PFSK-1 (cell line): ENCODE measurements at regions not wholly inside any gene's neighbourhood (a gene's known extent, or its start where the extent isn't known, plus 50 kb on each side); places are given as distances from the start of the nearest gene placed in this dataset.

Source experiments
- FOXP2 ChIP-seq: optimal IDR thresholded peaks from 2 replicates; pipeline ENCODE3; 2011; ENCODE audit warnings: borderline replicate concordance, control low read depth, inconsistent platforms; ENCODE audit not compliant: insufficient read depth; ENCODE audit errors: extremely low read length, extremely low read depth
- POLR2AphosphoS5 ChIP-seq: IDR thresholded peaks from 2 replicates; pipeline ENCODE4 v1.6.1; 2012; ENCODE audit warnings: low read depth, mild to moderate bottlenecking, control low read depth, low read length, moderate library complexity
- REST ChIP-seq, 2 experiments: IDR thresholded peaks; 2 replicates each; pipeline versions ENCODE4 v1.6.1 to v1.8.0; 2011 to 2012; ENCODE audit warnings: low read depth in 2 of 2, low read length in 2 of 2, control low read depth in 1 of 2, inconsistent platforms in 1 of 2, mild to moderate bottlenecking in 1 of 2, moderate library complexity in 1 of 2; ENCODE audit not compliant: insufficient read depth in 1 of 2
- SIN3A ChIP-seq: IDR thresholded peaks from 2 replicates; pipeline ENCODE4 v1.6.1; 2012; ENCODE audit warnings: mild to moderate bottlenecking, low read length, moderate library complexity, borderline replicate concordance; ENCODE audit not compliant: insufficient read depth
- TAF1 ChIP-seq: IDR thresholded peaks from 2 replicates; pipeline ENCODE4 v1.6.1; 2012; ENCODE audit warnings: low read length, control low read depth, borderline replicate concordance; ENCODE audit not compliant: insufficient read depth

DNA sequence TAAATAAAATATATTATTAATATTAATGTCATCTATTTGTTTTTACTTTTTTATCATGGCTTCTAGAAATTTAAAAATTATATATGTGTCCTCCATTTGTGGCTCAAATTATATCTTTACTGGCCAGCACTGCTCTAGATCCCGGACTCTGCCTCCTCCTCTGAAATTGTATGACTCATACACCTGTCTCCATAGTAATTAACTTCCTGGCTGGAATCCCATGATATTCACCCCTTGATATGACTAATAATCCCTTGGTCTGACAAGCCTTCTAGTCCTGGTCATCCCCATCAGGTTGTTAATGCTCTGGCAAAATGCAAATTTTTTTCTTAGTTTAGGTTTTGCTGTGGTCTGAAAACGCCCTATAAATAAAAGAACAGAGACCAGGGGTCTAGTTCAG lies 116.2 kb downstream of the BMP4 start:
- TF ChIP-seq FOXP2 (no peak), POLR2AphosphoS5 (no peak), TAF1 (no peak), REST (IDR thresholded peaks at IDR 0.05; ENCODE audit: insufficient read depth in 1 of 2, low read depth in 2 of 2, low read length in 2 of 2) (no peak), SIN3A (no peak)

DNA sequence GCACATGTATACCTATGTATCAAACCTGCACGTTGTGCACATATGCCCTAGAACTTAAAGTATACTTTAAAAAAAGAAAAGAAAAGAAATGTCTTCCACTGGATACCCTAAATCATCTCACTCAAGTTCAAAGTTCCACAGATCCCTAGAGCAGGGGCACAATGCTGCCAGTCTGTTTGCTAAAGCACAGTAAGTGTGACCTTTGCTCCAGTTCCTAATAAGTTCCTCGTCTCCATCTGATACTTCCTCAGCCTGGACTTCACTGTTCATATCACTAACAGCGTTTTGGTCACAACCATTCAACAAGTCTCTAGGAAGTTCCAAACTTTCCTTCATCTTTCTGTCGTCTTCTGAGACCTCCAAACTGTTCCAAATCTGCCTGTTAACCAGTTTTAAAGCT lies 118.3 kb downstream of the BMP4 start:
- no peak for TF ChIP-seq REST (IDR thresholded peaks at IDR 0.05; ENCODE audit: insufficient read depth in 1 of 2, low read depth in 2 of 2, low read length in 2 of 2)
- TF ChIP-seq FOXP2 = no peak
- no peak for TF ChIP-seq TAF1
- no peak for TF ChIP-seq POLR2AphosphoS5
- no peak for TF ChIP-seq SIN3A

- TF ChIP-seq POLR2AphosphoS5 (no peak), TAF1 (no peak), REST (IDR thresholded peaks at IDR 0.05; ENCODE audit: insufficient read depth in 1 of 2, low read depth in 2 of 2, low read length in 2 of 2) (no peak)
These were observed 120.1 kb downstream of the BMP4 start for GRCh38 chr14:53836551-53836950.

- TF ChIP-seq FOXP2 (no peak), SIN3A (no peak), TAF1 (no peak), REST (IDR thresholded peaks at IDR 0.05; ENCODE audit: insufficient read depth in 1 of 2, low read depth in 2 of 2, low read length in 2 of 2) (no peak), POLR2AphosphoS5 (no peak)
These were observed 127.8 kb downstream of the BMP4 start for GRCh38 chr14:53828820-53829219.

DNA sequence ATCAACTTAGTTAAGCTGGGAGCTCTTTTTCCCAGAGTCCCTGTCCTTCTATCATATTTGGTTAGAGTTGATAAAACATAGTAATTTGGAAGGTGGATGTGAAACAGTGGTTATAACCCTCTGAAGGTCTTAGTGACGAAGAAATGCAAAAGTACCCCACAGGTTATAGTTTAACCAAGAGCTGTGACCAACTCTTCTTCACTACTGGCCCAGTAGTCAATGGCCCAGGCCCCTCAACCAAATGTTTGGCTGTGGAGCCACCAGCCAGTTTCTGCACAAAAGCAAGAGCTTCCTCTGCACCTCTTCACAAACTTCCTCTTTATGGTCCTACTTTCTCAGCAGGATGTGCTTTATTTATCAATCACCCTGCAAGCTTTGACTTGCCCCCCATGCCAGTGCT lies 132.6 kb downstream of the BMP4 start:
- TF ChIP-seq POLR2AphosphoS5 = no peak
- no peak for TF ChIP-seq FOXP2
- no peak for TF ChIP-seq TAF1
- TF ChIP-seq SIN3A = no peak
- no peak for TF ChIP-seq REST (IDR thresholded peaks at IDR 0.05; ENCODE audit: insufficient read depth in 1 of 2, low read depth in 2 of 2, low read length in 2 of 2)
